Stimulated activated CD8-positive, alpha-beta memory T cell treated with anti-CD3 and anti-CD28 coated beads, Interleukin-4, amount 100 ng/mL, for 24 hours (primary cell): ENCODE measurements at regions not wholly inside any gene's neighbourhood (a gene's known extent, or its start where the extent isn't known, plus 50 kb on each side); places are given as distances from the start of the nearest gene placed in this dataset.
"Not testable (repeated sequence)": the region's sequence is repeated elsewhere in the genome, so short reads cannot be mapped to it uniquely, and the experiment has no call there.

Experiments used
- DNase-seq: peaks from one replicate; pipeline ENCODE4 v3.0.0-alpha.2; 2020; ENCODE audit warnings: low read depth

GRCh38 chr6:113671421-113671820 lies 185.7 kb upstream of the MARCKS start:
- no peak for DNase-seq

- DNase-seq, result no peak
Measured at GRCh38 chr6:113672491-113673149, 184.5 kb upstream of the MARCKS start.

- DNase-seq, result no peak
Measured at GRCh38 chr6:113674075-113674474, 183.1 kb upstream of the MARCKS start.

- no peak for DNase-seq
Measured at GRCh38 chr6:113676057-113676456, 181.1 kb upstream of the MARCKS start.

- DNase-seq, result no peak
Measured at GRCh38 chr6:113676968-113677367, 180.2 kb upstream of the MARCKS start.

- DNase-seq, result no peak
Measured at GRCh38 chr6:113679051-113679450, 178.1 kb upstream of the MARCKS start.

GRCh38 chr6:113680301-113680700 lies 176.8 kb upstream of the MARCKS start:
- no peak for DNase-seq

GRCh38 chr6:113683968-113684367 lies 173.2 kb upstream of the MARCKS start:
- no peak for DNase-seq

- DNase-seq, result no peak
Measured at GRCh38 chr6:113684382-113684901, 172.7 kb upstream of the MARCKS start.

GRCh38 chr6:113686049-113686448 lies 171.1 kb upstream of the MARCKS start:
- no peak for DNase-seq

GRCh38 chr6:113689620-113690019 lies 167.5 kb upstream of the MARCKS start:
- not testable (repeated sequence) for DNase-seq

- no peak for DNase-seq
Measured at GRCh38 chr6:113690281-113691259, 166.6 kb upstream of the MARCKS start.

GRCh38 chr6:113691260-113691656 lies 165.9 kb upstream of the MARCKS start:
- no peak for DNase-seq

- DNase-seq, result no peak
Measured at GRCh38 chr6:113693851-113694250, 163.3 kb upstream of the MARCKS start.

GRCh38 chr6:113694278-113695077 lies 162.7 kb upstream of the MARCKS start:
- DNase-seq, result no peak

- DNase-seq, result no peak
Measured at GRCh38 chr6:113695516-113695915, 161.6 kb upstream of the MARCKS start.

- no peak for DNase-seq
Measured at GRCh38 chr6:113696960-113697359, 160.2 kb upstream of the MARCKS start.

- DNase-seq, result no peak
Measured at GRCh38 chr6:113697632-113698410, 159.3 kb upstream of the MARCKS start.

- DNase-seq, result no peak
Measured at GRCh38 chr6:113699239-113699638, 157.9 kb upstream of the MARCKS start.

GRCh38 chr6:113701552-113702254 lies 155.4 kb upstream of the MARCKS start:
- DNase-seq, result no peak

- DNase-seq, result no peak
Measured at GRCh38 chr6:113707194-113707593, 150.0 kb upstream of the MARCKS start.
